SIG-M5 (cell line): ENCODE measurements at regions not wholly inside any gene's neighbourhood (a gene's known extent, or its start where the extent isn't known, plus 50 kb on each side); places are given as distances from the start of the nearest gene placed in this dataset.

Experiments used
- DNase-seq: peaks from one replicate; lab custom pipeline; 2025; lab: John Stamatoyannopoulos, UW

DNA sequence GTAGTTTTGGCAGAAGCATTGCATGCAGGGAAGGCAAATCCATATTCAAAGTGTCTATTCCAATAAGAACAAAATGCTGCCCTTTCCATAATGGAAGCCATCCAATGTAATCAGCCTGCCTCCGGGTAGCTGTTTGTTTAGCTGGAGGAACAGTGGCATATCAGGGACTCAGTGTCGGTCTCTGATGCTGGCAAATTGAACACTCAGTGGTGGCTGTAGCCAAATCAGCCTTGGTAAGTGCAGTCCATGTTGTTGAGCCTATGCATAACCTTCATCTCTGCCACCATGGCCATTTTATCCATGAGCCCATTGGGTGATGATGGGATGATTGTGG, 147.8 kb upstream of the MAX start:
- no peak for DNase-seq

GRCh38 chr14:65251213-65251612, 148.9 kb upstream of the MAX start:
- no peak for DNase-seq

DNA sequence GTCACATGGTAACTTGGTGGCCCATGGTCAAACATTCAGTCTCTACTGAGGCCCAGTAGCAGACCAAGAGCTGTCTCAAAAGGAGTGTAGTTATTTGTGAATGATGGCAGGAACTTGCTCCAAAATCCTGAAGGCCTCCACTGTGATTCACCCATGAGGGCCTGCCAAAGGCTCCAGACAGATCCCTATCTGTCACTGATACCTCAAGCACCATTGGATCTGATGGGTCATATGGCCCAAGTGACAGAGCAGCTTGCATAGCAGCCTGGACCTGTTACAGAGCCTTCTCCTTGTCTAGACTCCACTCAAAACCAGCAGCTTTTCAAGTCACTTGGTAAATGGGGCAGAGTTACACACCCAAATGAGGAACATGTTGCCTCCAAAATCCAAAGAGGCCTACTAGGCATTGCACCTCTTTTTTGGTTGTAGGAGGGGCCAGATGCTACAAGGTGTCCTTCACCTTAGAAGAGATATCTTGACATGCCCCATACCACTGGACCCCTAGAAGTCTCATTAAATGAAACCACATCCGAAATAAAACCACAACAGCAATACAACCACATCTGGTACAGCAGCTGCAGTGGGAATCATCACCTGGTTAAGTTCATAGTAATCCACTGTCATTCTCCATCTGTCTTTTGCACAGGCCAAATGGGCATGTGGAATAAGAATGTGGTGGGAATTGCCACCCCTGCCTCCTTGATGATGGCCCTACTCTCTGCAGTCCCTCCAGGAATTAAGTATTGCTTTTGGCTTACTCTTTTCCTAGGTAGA, 150.4 kb upstream of the MAX start:
- DNase-seq = no peak

DNA sequence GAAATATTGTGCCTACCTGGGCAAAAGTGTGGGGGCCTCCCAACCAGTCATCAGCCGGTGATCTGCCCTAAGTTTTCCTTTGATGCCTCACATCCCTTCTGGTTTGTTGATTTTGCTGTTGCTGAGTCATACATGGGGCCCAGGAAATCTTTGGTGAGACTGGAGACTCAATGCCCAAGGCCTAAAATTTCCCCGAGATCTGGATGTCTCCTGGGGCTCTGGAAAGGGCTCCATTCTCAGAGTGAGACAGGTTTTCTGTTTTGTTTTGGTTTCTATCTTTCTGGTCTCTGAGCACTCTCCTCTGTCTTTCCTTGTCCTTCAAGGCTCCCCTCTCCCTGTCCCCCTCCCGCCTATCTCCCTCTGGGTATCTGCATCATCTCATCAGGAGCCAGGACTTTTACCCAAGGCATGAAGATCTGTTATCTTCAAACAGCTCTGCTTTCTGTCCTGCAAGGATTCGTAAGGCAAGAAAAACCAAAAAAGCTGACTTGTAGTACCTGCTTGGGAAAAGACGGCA, 152.8 kb upstream of the MAX start:
- DNase-seq = no peak

- no peak for DNase-seq
Measured at GRCh38 chr14:65255583-65256461, 153.5 kb upstream of the MAX start.

DNA sequence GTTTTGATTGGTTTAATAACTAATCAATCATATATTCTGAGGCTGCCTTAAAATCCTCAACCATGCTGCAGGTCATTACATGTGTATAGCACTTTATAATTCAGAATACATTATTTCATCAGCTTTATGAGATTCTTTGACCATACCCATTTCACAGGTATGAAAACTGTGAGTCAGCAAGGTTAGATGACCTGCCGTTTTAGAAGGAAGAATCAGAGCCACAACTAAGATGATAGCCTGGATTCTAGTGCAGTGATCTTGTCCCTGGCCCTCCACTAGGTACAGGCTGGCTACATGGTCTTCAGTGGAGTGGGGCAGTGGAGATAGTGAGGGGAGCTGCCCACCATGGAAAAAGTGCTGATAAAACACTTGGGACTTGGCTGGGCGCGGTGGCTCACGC, 154.4 kb upstream of the MAX start:
- no peak for DNase-seq

DNA sequence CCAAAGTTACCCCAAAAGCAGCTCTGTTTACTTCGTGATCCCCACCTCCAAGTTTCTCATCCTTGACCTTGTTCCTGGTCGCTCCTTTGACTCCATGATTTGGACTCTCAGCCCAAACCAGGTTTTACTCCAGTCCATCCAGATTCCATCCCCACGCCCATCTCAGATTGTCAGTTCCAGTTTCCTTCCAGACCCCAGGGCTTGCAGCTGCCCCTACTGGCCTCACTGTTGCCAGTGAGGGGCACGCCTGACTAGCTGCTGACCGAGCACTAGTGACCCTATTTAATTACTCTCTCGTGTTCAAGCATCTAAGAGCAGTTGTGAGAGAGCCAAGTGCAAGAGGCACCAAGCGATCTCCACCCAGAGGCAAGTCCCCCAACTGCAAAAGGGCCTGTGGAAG, 155.1 kb upstream of the FUT8 start:
- DNase-seq = no peak

- DNase-seq = no peak
Measured at GRCh38 chr14:65258391-65258790, 154.1 kb upstream of the FUT8 start.

GRCh38 chr14:65259000-65259399, 153.5 kb upstream of the FUT8 start:
- DNase-seq = no peak

DNA sequence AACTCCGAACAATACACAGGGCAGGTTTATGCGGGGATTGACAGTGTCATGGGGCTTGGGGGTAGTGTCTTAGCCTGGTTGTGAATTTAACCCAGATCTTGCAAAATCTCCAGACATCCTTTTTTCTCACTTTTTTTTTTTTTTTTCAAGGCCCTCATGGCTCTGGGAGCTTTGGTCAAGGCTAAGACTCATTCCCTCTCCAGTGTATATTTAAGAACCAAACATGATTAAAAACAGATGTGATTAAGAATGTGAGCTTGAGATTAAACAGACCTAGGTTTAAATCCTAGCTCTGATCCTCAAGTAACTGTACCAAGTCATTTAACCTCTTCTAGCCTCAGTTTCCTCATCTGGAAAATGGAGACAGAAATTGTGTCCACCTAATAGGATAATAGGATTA, 151.7 kb upstream of the FUT8 start:
- DNase-seq = no peak

GRCh38 chr14:65261425-65261920, 151.1 kb upstream of the FUT8 start:
- no peak for DNase-seq

GRCh38 chr14:65261946-65262345, 150.6 kb upstream of the FUT8 start:
- no peak for DNase-seq

- no peak for DNase-seq
Measured at GRCh38 chr14:65263177-65263788, 149.2 kb upstream of the FUT8 start.

- no peak for DNase-seq
Measured at GRCh38 chr14:65267856-65268255, 144.7 kb upstream of the FUT8 start.

GRCh38 chr14:65268594-65268993, 143.9 kb upstream of the FUT8 start:
- DNase-seq = no peak

GRCh38 chr14:65269732-65270131, 142.8 kb upstream of the FUT8 start:
- no peak for DNase-seq

DNA sequence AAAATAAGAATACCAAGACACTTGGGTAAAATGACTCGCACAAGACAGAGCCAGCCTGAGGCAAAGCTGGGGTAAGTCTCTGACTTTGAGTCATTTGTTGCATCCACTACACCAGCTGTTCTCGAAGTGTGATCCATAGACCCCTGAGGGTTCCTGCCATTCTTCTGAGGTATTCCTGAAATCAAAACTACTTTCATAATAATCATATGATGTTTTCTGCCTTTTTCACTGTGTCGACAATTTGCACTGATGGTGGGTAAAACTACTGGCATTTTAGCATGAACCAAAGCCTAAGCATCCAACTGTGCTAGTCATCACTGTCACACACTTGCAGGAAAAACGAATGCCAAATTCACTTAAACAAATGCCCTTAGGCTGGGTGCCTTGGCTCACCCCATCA, 135.5 kb upstream of the FUT8 start:
- no peak for DNase-seq

DNA sequence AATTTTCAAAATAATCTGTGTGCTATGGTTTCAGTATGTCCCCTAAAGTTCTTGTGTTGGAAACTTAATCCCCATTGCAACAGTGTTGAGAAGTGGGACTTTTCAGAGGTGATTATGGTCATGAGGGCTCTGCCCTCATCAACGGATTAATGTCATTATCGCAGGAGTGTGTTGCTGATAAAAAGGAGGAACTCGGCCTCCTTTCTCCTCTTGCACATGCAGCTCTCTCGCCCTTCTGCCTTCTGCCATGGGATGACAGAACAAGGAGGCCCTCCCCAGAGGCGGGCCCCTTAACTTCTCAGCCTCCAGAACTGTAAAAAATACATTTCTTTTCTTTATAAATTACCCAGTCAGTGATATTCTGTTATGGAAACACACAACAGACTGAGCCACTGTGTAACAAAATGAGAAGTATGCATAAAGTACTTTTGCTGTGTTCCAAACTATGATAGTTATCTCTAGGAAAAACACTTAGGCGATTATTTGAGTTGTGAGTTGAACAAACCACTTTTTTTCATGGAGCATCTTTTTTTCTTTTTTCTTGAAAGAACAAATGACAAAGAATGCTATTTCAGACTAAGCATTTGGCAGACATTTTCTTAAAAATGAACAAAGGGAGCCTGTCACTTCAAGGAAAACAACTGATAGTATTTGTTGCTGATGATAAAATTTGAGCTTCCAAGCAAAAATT, 134.8 kb upstream of the FUT8 start:
- no peak for DNase-seq

GRCh38 chr14:65278589-65278988, 133.9 kb upstream of the FUT8 start:
- DNase-seq = no peak

GRCh38 chr14:65279510-65279909, 133.0 kb upstream of the FUT8 start:
- no peak for DNase-seq

DNA sequence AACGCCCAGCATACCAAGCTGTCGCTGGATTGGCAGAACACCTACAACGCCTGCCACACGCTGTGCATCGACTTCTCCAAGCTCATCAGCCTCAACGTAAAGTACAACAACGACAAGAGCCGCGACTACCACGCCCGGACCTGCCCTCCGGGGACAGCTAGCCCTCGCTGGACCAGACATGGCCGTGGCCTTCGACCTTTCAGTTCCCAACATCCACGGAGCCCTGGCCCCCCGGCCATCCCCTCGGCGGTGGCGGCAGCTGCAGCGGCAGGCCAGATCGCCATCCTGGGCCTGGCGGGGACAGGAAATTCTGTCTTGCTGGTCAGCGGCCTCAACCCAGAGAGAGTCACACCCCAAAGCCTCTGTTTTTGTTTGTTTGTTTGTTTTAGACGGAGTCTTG, 132.6 kb upstream of the FUT8 start:
- no peak for DNase-seq

DNA sequence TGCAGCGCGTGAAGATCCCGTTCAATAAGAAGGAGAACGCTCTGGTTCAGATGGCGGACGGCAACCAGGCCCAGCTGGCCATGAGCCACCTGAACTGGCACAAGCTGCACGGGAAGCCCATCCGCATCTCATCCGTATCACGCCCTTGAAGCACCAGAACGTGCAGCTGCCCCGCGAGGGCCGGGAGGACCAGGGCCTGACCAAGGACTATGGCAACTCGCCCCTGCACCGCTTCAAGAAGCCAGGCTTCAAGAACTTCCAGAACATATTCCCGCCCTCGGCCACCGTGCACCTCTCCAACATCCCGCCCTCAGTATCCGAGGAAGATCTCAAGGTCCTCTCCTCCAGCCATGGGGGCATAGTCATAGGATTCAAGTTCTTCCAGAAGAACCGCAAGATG, 131.9 kb upstream of the FUT8 start:
- no peak for DNase-seq
